ENCODE measurements at regions not wholly inside any gene's neighbourhood (a gene's known extent, or its start where the extent isn't known, plus 50 kb on each side); places are given as distances from the start of the nearest gene placed in this dataset.

DNA sequence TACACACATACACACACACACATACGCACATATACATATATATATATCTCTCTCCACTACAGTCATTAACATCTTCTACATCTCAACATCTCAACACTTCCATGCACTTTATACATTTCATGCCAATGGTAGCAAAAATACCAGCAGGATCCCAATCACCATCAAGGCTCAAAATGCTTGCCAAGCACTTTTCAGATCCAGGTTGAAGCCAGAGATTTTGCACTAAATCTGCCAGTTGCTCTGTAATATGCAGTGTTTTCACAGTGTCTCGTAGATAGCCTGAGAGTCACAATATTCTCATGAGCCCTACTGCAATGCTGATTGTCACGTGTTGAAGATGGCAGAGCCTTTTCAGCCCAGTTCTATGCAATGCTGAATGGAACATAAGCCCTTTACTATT is 1140.9 kb upstream of the C9orf72 start:
- TF ChIP-seq POLR2A (IDR thresholded peaks at IDR 0.05; ENCODE audit: low read length) (no peak), GATA1 (IDR thresholded peaks at IDR 0.05; ENCODE audit: low read depth, low read length) (no peak)

All from erythroblast (primary cell).